ENCODE measurements at regions not wholly inside any gene's neighbourhood (a gene's known extent, or its start where the extent isn't known, plus 50 kb on each side); places are given as distances from the start of the nearest gene placed in this dataset.
"Not testable (repeated sequence)": the region's sequence is repeated elsewhere in the genome, so short reads cannot be mapped to it uniquely, and the experiment has no call there.

DNA sequence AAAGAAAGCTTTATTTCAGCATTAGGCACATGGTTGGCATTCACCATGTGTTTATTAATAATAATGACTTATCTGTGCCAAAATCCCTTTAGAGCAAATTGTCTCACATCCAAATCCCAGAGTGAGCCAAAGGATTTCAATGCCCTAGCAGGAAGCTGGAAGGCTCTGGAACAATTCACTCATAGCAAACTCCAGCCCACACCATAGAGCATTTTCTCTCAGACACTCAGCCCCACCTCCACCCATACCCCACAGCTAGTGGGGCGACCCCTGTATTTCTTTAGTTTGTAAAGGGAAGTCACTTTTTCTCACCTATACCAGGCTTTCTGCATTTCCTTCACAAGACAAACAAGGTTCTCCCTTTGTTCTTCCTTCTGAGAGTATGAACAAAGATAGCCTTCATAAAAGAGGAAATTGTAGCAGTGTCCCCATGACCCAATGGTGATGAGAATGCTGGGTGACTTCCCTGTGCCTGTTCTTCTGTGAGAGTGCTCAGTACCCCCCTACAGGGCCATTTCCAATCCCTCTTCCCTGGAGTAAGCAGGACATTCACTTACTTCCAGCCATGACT is 100.1 kb upstream of the APCDD1 start:
- Histone ChIP-seq H3K36me3 (ENCODE audit: insufficient read depth, low read length) (no peaks in the 10 kb centered on the region), H3K9me3 (ENCODE audit: low read length) (no peaks in the 10 kb centered on the region), H3K9me2 (ENCODE audit: insufficient read depth, low read length) (no peaks in the 10 kb centered on the region), H3K9ac (ENCODE audit: low read length) (no peak overlapping the region), H3K27ac (ENCODE audit: low read length) (no peak overlapping the region), H2AFZ (ENCODE audit: low read depth, low read length) (no peak overlapping the region), H3K4me2 (ENCODE audit: low read length) (no peak overlapping the region), H3F3A (ENCODE audit: insufficient read depth, low read length, poor library complexity, severe bottlenecking) (no peaks in the 10 kb centered on the region), H4K20me1 (ENCODE audit: insufficient read depth) (no peaks in the 10 kb centered on the region), H3K4me3 (ENCODE audit: low read length) (no peak overlapping the region), H3K27me3 (ENCODE audit: insufficient read depth, low read depth, low read length) (no peaks in the 10 kb centered on the region), H3K79me2 (replicated peaks; ENCODE audit: insufficient read depth, low read length) (no peaks in the 10 kb centered on the region)
- TF ChIP-seq TAF1 (IDR thresholded peaks at IDR 0.05; ENCODE audit: low read depth) (no peak), RAD21 (conservative IDR thresholded peaks at IDR 0.05) (no peak), CTCF (IDR thresholded peaks at IDR 0.05; ENCODE audit: poor library complexity, severe bottlenecking) (no peak), MXI1 (conservative IDR thresholded peaks at IDR 0.05; ENCODE audit: poor library complexity, severe bottlenecking) (no peak), SMC3 (conservative IDR thresholded peaks at IDR 0.05; ENCODE audit: poor library complexity) (no peak), POLR2AphosphoS5 (IDR thresholded peaks at IDR 0.05) (no peak), EP300 (conservative IDR thresholded peaks at IDR 0.05; ENCODE audit: poor library complexity, severe bottlenecking) (no peak), EZH2 (IDR thresholded peaks at IDR 0.05; ENCODE audit: borderline replicate concordance, insufficient read depth, low read length, poor library complexity, severe bottlenecking) (no peak)
- TF ChIP-seq, protein P1, sequence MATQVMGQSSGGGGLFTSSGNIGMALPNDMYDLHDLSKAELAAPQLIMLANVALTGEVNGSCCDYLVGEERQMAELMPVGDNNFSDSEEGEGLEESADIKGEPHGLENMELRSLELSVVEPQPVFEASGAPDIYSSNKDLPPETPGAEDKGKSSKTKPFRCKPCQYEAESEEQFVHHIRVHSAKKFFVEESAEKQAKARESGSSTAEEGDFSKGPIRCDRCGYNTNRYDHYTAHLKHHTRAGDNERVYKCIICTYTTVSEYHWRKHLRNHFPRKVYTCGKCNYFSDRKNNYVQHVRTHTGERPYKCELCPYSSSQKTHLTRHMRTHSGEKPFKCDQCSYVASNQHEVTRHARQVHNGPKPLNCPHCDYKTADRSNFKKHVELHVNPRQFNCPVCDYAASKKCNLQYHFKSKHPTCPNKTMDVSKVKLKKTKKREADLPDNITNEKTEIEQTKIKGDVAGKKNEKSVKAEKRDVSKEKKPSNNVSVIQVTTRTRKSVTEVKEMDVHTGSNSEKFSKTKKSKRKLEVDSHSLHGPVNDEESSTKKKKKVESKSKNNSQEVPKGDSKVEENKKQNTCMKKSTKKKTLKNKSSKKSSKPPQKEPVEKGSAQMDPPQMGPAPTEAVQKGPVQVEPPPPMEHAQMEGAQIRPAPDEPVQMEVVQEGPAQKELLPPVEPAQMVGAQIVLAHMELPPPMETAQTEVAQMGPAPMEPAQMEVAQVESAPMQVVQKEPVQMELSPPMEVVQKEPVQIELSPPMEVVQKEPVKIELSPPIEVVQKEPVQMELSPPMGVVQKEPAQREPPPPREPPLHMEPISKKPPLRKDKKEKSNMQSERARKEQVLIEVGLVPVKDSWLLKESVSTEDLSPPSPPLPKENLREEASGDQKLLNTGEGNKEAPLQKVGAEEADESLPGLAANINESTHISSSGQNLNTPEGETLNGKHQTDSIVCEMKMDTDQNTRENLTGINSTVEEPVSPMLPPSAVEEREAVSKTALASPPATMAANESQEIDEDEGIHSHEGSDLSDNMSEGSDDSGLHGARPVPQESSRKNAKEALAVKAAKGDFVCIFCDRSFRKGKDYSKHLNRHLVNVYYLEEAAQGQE (IDR thresholded peaks at IDR 0.05; ENCODE audit: borderline replicate concordance): no peak

GRCh38 chr18:10354890-10355289 is 99.5 kb upstream of the APCDD1 start:
- H3K27me3 ChIP-seq (ENCODE audit: insufficient read depth, low read depth, low read length): no peaks in the 10 kb centered on the region
- H3K4me3 ChIP-seq (ENCODE audit: low read length): no peak overlapping the region
- no peak overlapping the region for H3K9ac ChIP-seq (ENCODE audit: low read length)
- H2AFZ ChIP-seq (ENCODE audit: low read depth, low read length): no peak overlapping the region
- no peaks in the 10 kb centered on the region for H3K9me3 ChIP-seq (ENCODE audit: low read length)
- no peak overlapping the region for H3K4me2 ChIP-seq (ENCODE audit: low read length)
- H3K36me3 ChIP-seq (ENCODE audit: insufficient read depth, low read length): no peaks in the 10 kb centered on the region
- no peak overlapping the region for H3K27ac ChIP-seq (ENCODE audit: low read length)
- no peaks in the 10 kb centered on the region for H3F3A ChIP-seq (ENCODE audit: insufficient read depth, low read length, poor library complexity, severe bottlenecking)
- no peaks in the 10 kb centered on the region for H3K79me2 ChIP-seq (replicated peaks; ENCODE audit: insufficient read depth, low read length)
- no peaks in the 10 kb centered on the region for H3K9me2 ChIP-seq (ENCODE audit: insufficient read depth, low read length)
- no peaks in the 10 kb centered on the region for H4K20me1 ChIP-seq (ENCODE audit: insufficient read depth)
- TF ChIP-seq, protein P1 (IDR thresholded peaks at IDR 0.05; ENCODE audit: borderline replicate concordance): no peak
- TF ChIP-seq POLR2AphosphoS5 (IDR thresholded peaks at IDR 0.05) (no peak), SMC3 (conservative IDR thresholded peaks at IDR 0.05; ENCODE audit: poor library complexity) (no peak), TAF1 (IDR thresholded peaks at IDR 0.05; ENCODE audit: low read depth) (no peak), MXI1 (conservative IDR thresholded peaks at IDR 0.05; ENCODE audit: poor library complexity, severe bottlenecking) (no peak), RAD21 (conservative IDR thresholded peaks at IDR 0.05) (no peak), EP300 (conservative IDR thresholded peaks at IDR 0.05; ENCODE audit: poor library complexity, severe bottlenecking) (no peak), EZH2 (IDR thresholded peaks at IDR 0.05; ENCODE audit: borderline replicate concordance, insufficient read depth, low read length, poor library complexity, severe bottlenecking) (no peak), CTCF (IDR thresholded peaks at IDR 0.05; ENCODE audit: poor library complexity, severe bottlenecking) (no peak)

DNA sequence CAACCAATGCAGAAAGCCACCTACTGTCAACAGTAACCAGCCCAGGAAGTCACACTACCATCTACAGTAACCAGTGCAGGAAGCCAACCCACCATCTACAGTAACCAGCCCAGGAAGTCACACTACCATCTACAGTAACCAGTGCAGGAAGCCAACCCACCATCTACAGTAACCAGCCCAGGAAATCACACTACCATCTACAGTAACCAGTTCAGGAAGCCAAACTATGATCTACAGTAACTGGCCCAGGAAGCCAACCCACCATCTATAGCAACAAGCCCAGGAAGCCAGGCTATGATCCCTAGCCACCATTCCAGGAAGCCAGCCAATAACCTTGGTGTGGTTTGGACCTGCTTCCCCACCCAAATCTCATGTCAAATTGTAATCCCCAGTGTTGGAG is 97.4 kb upstream of the APCDD1 start:
- not testable (repeated sequence) for H3K4me3 ChIP-seq (ENCODE audit: low read length); H3K9me3 ChIP-seq (ENCODE audit: low read length); H3K27ac ChIP-seq (ENCODE audit: low read length); H3K27me3 ChIP-seq (ENCODE audit: insufficient read depth, low read depth, low read length); H2AFZ ChIP-seq (ENCODE audit: low read depth, low read length); H3F3A ChIP-seq (ENCODE audit: insufficient read depth, low read length, poor library complexity, severe bottlenecking); H3K79me2 ChIP-seq (replicated peaks; ENCODE audit: insufficient read depth, low read length); H3K9ac ChIP-seq (ENCODE audit: low read length); H3K36me3 ChIP-seq (ENCODE audit: insufficient read depth, low read length); H3K9me2 ChIP-seq (ENCODE audit: insufficient read depth, low read length); H4K20me1 ChIP-seq (ENCODE audit: insufficient read depth); H3K4me2 ChIP-seq (ENCODE audit: low read length)
